Neural cell (in vitro differentiated cells): ENCODE measurements at regions not wholly inside any gene's neighbourhood (a gene's known extent, or its start where the extent isn't known, plus 50 kb on each side); places are given as distances from the start of the nearest gene placed in this dataset.

Experiments used
- H2AFZ ChIP-seq: fragments of 200-600, 300-800 bp; sonication (generic), shearing (Covaris generic); 2 replicates; pipeline ENCODE4 v1.6.0; 2014; ENCODE audit warnings: low read depth, mild to moderate bottlenecking, antibody characterized with exemption, low read length, moderate library complexity
- H3F3A ChIP-seq: fragments of 200-600 bp; shearing (Covaris generic); 2 replicates; pipeline ENCODE4 v1.6.1; 2016; ENCODE audit warnings: mild to moderate bottlenecking, moderate library complexity, mixed read lengths, antibody characterized with exemption, low read length; ENCODE audit not compliant: insufficient read depth, poor library complexity, severe bottlenecking
- H3K27ac ChIP-seq: fragments of 200-600, 300-800 bp; sonication (generic), shearing (Covaris generic); 2 replicates; pipeline ENCODE4 v1.5.1; 2014; ENCODE audit warnings: mild to moderate bottlenecking, low read length, moderate library complexity
- H3K27me3 ChIP-seq: fragments of 300-800, 200-600 bp; sonication (generic), shearing (Covaris generic); 2 replicates; pipeline ENCODE4 v1.6.0; 2014; ENCODE audit warnings: mild to moderate bottlenecking, low read depth, low read length, moderate library complexity; ENCODE audit not compliant: insufficient read depth
- H3K36me3 ChIP-seq: fragments of 300-800, 200-600 bp; sonication (generic), shearing (Covaris generic); 2 replicates; pipeline ENCODE4 v1.5.1; 2014; ENCODE audit warnings: mild to moderate bottlenecking, antibody characterized with exemption, low read length, moderate library complexity; ENCODE audit not compliant: insufficient read depth
- H3K4me2 ChIP-seq: fragments of 300-800, 200-600 bp; sonication (generic), shearing (Covaris generic); 2 replicates; pipeline ENCODE4 v1.6.0; 2014; ENCODE audit warnings: mild to moderate bottlenecking, low read length
- H3K4me3 ChIP-seq: fragments of 300-800, 200-600 bp; sonication (generic), shearing (Covaris generic); 2 replicates; pipeline ENCODE4 v1.5.1; 2014; ENCODE audit warnings: mild to moderate bottlenecking, low read length, moderate library complexity
- H3K79me2 ChIP-seq: fragments of 200-600 bp; shearing (Covaris generic); replicated peaks from 2 replicates; pipeline ENCODE4 v1.6.0; 2014; ENCODE audit warnings: mild to moderate bottlenecking, low read length, moderate library complexity; ENCODE audit not compliant: insufficient read depth
- H3K9ac ChIP-seq: fragments of 300-800, 200-600 bp; sonication (generic), shearing (Covaris generic); 2 replicates; pipeline ENCODE4 v1.6.1; 2016; ENCODE audit warnings: mild to moderate bottlenecking, low read length, mixed read lengths
- H3K9me2 ChIP-seq: fragments of 200-600 bp; shearing (Covaris generic); 2 replicates; pipeline ENCODE4 v1.6.1; 2016; ENCODE audit warnings: mild to moderate bottlenecking, low read length, mixed read lengths; ENCODE audit not compliant: insufficient read depth
- H3K9me3 ChIP-seq: fragments of 200-600, 300-800 bp; sonication (generic), shearing (Covaris generic); 2 replicates; pipeline ENCODE4 v1.6.1; 2016; ENCODE audit warnings: mild to moderate bottlenecking, mixed run types, low read length, moderate library complexity, mixed read lengths
- H4K20me1 ChIP-seq: fragments of 200-600 bp; shearing (Covaris generic); 2 replicates; pipeline ENCODE4 v1.6.1; 2016; ENCODE audit warnings: mild to moderate bottlenecking, mixed run types; ENCODE audit not compliant: insufficient read depth
- CTCF ChIP-seq: fragments of 450-650 bp; IDR thresholded peaks from 2 replicates; pipeline ENCODE4 v1.5.1; 2014; ENCODE audit warnings: antibody characterized with exemption, mild to moderate bottlenecking, moderate library complexity; ENCODE audit not compliant: poor library complexity, severe bottlenecking
- EP300 ChIP-seq: fragments of 450-650 bp; conservative IDR thresholded peaks from 2 replicates; pipeline ENCODE4 v1.6.1; 2014; ENCODE audit warnings: antibody characterized with exemption, mild to moderate bottlenecking, moderate library complexity; ENCODE audit not compliant: poor library complexity, severe bottlenecking
- EZH2 ChIP-seq: fragments of 200-600, 300-800 bp; shearing (Covaris generic), sonication (generic); IDR thresholded peaks from 2 replicates; pipeline ENCODE4 v1.6.1; 2014; ENCODE audit warnings: antibody characterized with exemption, low read length, borderline replicate concordance, mild to moderate bottlenecking; ENCODE audit not compliant: insufficient read depth, poor library complexity, severe bottlenecking
- MXI1 ChIP-seq: fragments of 450-650 bp; conservative IDR thresholded peaks from 2 replicates; pipeline ENCODE4 v1.6.1; 2014; ENCODE audit warnings: antibody characterized with exemption, mild to moderate bottlenecking; ENCODE audit not compliant: poor library complexity, severe bottlenecking
- POLR2AphosphoS5 ChIP-seq: IDR thresholded peaks from 2 replicates; pipeline ENCODE4 v1.6.1; 2012
- RAD21 ChIP-seq: fragments of 450-650 bp; conservative IDR thresholded peaks from 2 replicates; pipeline ENCODE4 v1.6.1; 2014; ENCODE audit warnings: antibody characterized with exemption, mild to moderate bottlenecking, moderate library complexity
- REST ChIP-seq: IDR thresholded peaks from 2 replicates; pipeline ENCODE4 v1.6.1; 2012; ENCODE audit warnings: borderline replicate concordance
- SMC3 ChIP-seq: fragments of 450-650 bp; conservative IDR thresholded peaks from 2 replicates; pipeline ENCODE4 v1.6.1; 2014; ENCODE audit warnings: antibody characterized with exemption, mild to moderate bottlenecking, moderate library complexity; ENCODE audit not compliant: poor library complexity
- TAF1 ChIP-seq: IDR thresholded peaks from 2 replicates; pipeline ENCODE4 v1.6.1; 2012; ENCODE audit warnings: low read depth

- Histone ChIP-seq H3K27me3 (no peaks in the 10 kb centered on the region), H3K9me3 (no peaks in the 10 kb centered on the region), H3K9me2 (no peaks in the 10 kb centered on the region), H2AFZ (no peak overlapping the region), H3K4me3 (no peak overlapping the region), H3K27ac (no peak overlapping the region), H4K20me1 (no peaks in the 10 kb centered on the region), H3K36me3 (no peaks in the 10 kb centered on the region), H3F3A (no peaks in the 10 kb centered on the region), H3K79me2 (no peaks in the 10 kb centered on the region), H3K4me2 (no peak overlapping the region), H3K9ac (no peak overlapping the region)
- TF ChIP-seq POLR2AphosphoS5 (no peak), RAD21 (no peak), MXI1 (no peak), EZH2 (no peak), REST (no peak), EP300 (no peak), CTCF (no peak), TAF1 (no peak), SMC3 (no peak)
These were observed 386.3 kb downstream of the USP25 start for GRCh38 chr21:16116069-16116468.

DNA sequence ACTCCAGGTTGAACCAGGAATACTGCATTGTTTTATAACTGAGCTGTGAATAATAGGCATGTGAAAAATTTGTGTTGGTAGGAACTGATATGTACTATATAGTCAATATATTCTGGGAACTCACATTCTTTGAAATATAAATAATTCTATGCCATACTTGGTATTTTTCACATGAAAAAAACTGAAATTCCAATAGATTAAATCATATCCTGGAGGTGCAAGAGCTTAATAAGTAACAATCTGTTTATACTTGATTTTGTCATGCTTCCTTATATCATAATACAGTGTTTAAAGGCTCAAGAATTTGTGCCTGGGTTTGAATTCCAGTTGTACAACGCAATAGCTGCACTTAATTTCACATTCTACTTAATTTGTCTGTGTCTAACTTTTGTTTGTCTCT is 387.0 kb downstream of the USP25 start:
- Histone ChIP-seq H3K79me2 (no peaks in the 10 kb centered on the region), H3K4me3 (no peak overlapping the region), H3K27me3 (no peaks in the 10 kb centered on the region), H3K9ac (no peak overlapping the region), H4K20me1 (no peaks in the 10 kb centered on the region), H3K27ac (no peak overlapping the region), H3K36me3 (no peaks in the 10 kb centered on the region), H3F3A (no peaks in the 10 kb centered on the region), H3K9me3 (no peaks in the 10 kb centered on the region), H2AFZ (no peak overlapping the region), H3K9me2 (no peaks in the 10 kb centered on the region), H3K4me2 (no peak overlapping the region)
- no peak for TF ChIP-seq POLR2AphosphoS5
- TF ChIP-seq TAF1, result no peak
- no peak for TF ChIP-seq MXI1
- no peak for TF ChIP-seq CTCF
- TF ChIP-seq REST, result no peak
